Midbrain (tissue), 1 donor: ENCODE measurements at regions not wholly inside any gene's neighbourhood (a gene's known extent, or its start where the extent isn't known, plus 50 kb on each side); places are given as distances from the start of the nearest gene placed in this dataset.

Source experiments
- DNase-seq: peaks from one replicate; lab custom pipeline; 2025; lab: John Stamatoyannopoulos, UW

DNA sequence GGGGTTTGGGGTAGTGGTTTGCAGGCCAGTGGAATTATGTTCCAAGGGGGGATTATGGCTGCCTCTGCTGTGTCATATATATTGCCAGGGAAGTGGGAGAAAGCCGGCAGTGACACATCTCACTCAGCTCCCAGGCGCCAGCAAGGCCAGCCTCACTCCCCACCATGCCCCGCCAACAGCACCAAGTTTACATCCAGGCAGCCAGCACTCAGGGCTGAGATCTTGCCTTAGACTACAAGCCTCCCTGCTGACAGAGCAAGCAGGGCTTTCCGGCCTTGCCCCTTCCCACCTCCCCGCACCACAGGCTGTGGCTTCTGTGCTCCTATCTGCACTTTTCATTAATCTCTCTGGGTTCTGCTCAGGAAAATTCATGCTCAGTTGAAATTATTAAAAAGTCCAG, 385.1 kb downstream of the MZT1 start:
- no peak for DNase-seq

DNA sequence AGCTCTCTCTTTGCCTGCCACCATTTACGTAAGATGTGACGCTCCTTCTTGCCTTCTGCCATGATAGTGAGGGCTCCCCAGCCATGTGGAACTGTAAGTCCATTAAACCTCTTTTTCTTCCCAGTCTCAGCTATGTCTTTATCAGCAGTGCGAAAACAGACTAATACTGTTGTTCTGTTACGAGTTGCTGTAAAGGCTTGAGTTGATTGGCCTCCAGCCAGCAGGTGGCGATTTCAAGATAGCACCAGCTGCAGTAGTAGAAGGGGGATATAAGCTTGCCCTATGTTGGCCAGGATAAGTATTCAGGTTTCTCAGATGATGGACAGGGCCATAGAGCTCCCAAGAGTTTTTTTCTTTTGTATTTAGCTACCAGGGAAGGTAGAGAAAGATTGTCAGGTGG, 385.5 kb downstream of the MZT1 start:
- DNase-seq = no peak

DNA sequence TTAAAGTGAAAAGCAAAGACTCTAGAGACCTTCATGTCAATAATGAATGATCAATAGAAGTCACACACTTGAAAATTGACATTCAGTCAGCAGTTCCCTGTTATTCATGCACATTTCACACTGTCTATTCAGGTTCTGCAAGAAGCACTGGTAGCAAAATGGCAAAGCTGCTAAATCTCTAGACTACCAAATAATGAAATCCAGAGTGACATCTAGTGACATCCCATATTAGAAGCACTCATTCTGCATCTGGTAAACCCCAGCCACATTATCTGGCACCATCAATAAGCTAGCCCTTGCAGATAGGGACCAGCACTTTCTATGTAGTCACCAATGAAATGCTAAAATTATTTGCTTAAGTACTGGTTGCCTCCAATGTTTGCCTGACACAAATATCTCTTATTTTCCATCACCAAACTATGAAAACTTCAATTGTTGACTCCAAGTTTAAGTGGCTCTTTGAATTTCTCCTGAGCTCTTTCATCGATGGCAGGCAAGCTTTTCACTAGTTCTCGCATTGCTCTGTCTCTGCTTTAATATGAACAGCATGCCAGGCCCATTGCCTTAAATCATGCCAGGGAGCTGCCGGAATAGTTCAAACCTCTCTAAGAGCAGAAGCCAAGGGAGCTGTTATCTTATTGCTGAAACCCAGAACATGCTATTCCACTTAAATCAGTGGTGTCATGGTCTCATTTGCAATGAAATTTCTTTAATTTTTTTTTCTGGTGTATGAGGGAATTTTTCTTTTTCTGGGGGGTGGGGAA, 409.9 kb downstream of the MZT1 start:
- DNase-seq = peak; percentile 28

DNA sequence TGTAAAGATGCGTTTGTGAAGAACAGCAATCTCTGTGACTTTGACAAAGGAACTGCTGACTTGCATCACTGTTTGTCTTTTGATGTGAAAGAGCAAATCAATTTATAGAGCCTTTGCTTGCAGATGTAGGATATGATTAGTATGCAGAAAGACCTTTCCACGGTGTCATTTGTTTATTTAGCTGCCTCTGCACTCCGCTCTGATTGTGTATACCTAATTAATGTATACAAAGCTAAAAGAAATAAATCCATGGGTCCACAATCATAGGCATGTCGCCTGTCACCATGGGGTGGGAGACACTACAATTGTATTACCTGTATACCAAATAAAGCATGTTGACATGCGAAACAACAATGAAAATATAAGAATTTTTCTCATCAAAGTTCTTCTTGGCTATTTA, 410.7 kb downstream of the MZT1 start:
- DNase-seq = no peak

DNA sequence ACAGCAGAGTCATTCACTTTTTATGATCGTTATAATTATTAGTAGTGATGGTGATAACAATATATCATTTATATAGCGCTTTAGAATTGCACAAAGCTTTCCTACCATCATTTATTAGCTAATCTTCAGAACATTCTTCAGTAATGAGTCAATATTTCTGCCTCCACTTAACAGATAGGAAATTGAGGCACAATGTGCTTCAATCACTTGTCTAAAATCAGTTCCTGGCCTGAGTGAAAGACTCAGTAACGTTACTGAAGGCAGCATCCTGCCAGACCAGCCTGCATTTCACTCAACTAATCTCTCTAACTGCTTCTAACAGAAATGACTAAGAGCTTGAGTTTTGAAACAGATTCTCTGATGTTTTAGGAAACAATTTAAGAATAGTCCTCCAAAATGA, 412.1 kb downstream of the MZT1 start:
- no peak for DNase-seq

DNA sequence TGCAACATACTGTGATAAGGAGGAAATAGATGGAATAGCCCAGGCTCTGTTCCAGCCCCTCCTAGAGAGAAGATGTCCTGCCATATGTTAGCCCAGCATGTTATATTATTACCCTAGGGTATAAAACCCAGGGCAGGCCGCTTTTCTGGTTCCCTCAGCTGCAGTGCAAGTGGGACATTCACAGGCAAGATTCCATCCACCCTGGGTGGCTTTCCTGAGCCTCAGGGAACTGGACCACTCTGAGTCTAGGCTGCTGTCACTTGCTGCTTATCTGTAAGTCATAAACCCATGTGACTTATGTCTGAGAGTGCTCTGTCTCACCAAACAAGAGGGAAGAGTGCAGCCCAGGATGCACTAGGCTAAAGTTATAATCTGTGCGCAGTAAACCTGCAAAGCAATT, 413.2 kb downstream of the MZT1 start:
- no peak for DNase-seq

DNA sequence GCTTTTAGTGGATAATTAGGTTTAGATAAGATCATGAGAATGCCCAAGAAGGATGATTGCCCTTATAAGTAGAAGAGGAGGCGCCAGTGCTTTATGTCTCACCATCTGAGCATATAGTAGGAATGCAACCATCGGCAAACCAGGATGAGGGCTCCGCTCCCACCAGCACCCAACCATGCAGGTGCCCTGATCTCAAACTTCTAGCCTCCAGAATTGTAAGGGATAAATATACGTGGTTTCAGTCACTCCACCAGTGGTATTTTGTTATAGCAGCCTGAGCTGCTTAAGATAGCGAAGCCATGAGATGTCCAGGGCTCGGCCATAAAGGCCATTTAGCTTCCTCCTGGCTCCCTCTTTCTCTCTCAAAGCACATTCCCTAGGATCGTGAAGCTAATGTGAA, 413.9 kb downstream of the MZT1 start:
- DNase-seq = no peak

DNA sequence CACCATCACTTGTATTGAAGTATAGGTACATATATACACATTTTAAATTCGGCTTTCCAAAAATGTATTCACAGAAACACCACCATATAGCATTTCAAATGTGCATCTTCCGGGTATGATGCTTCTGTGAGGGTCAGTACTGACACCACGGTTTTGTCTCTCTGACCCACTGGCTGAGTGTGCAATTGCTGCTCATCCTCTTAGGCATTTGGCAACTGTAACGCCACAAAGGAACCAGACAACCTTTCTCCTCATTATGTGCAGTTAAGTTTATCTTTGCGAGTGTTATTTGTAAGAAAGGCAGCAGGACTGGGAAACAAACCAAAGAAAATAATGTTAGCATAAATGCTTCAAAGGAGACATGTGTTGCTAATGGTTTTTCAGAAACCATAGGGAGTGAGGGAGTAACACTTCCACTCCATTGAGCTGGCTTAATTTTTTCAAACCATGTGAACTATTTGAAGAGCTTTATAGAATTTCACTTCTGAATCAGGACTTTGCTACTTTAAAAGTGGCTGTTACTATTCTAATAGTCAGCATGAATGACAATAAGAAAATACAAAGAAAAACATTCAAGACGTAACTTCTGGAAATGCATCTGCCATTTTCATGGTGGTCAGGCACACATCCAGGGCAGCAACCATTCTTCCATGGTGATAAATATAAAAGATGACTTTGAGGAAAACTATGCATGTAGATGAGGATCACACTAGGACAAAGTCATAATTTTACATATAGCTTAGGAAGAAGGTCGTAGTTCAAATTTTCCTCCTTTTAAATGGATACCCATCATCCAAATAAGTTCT, 423.3 kb downstream of the MZT1 start:
- no peak for DNase-seq

DNA sequence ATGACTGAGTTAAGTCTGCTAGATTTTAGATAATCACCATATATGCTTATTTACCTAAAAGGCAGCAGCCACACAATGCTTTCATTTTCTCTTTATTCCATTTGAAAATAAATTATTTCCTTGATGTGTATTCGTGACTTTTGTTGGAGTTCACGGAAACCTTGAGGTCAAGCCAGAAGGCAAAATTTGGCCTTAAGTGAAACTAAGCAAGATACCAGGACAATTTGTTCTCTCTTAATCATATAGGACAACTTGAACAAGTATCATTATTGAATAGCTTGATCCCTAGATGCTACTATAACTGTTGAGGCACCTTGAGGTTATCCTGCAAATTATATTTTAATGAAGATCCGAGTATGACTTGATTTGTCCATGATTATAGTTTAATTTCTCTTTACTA, 429.2 kb upstream of the DACH1 start:
- DNase-seq = no peak

DNA sequence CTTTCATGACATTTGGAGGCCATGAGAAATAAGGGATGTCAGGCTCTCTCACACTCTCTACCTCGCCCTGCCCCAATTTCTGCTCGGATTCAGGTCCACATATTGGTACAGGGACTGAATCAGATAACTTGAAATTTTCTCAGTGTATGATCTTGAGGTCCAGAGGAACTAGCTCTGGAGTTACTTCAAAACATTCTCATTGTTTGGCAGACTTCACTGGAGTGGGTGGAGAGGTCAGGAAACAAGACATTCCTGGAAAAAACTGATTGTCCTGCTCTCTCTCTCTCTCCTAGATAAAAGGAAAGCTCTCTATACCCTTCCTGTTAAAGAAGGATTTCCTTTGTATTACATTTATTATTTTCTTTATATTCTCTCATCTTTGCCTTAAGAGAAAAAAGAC, 428.1 kb upstream of the DACH1 start:
- DNase-seq = no peak

DNA sequence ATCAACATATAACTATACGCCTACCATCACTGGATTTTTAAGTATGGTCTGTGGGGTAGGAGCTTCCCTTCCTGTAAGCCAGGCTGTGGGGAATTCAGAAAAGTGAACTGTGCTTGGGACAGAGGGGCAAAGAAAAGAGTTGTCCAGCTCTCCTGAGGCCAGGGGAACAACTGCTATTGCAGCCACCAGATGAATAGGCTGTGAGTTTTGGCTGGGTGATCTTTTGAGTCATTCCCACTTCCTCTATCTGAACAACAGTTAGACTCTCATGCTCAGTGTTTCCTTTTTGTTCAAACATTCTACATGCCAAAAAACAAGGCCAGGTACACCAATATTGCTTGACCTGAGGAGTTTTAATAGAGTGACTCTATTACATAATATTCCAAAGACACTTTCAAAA, 426.2 kb upstream of the DACH1 start:
- no peak for DNase-seq

DNA sequence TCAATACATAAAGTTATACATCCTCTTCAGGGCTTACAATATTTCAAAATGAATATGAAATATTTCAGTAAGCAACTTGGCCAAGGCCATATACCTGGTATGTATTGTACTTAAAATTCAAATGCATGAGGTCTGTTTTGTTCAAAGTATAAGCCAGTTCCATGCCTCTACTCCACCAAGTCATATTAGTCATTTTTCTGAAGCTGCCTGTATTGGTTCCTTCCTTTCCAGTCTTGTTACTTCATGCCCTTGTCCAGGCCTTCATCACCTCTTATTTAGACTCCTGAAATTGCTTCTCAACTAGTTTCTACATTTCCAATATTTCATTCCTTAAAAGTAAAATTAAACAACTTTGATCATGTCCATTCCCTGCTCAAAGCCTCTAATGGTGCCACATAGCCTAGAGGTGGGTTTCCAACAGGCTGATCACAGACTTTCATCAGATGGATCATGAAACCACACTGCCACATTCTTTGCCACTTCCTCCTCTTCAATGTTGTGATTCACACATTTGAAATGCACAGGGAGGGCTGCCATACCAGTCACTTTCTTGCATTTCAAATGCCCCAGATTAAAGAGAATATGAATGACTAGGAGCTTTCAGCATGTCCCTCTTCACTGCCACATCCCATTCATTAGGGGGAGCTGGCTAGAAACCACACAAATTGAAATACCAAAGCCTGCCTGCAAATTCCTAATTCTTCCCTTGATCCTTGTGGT, 424.1 kb upstream of the DACH1 start:
- no peak for DNase-seq

DNA sequence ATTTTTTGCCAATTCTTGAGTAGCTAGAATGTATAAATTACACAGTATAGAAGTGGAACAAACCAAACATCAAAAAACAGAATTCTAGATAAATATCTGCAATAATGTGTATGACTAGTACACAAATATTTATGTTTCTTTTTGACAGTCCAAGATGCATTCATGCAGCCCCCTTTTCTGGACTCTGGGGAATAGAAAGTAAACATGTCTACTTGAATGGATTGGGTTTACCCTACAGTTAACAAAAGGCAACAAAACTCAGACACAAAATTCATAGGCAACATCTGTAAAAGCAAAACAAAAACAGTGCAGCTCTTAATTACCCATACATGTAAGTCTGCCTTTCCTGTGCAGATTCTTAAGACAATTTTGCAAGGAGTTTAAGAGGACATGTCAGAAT, 419.4 kb upstream of the DACH1 start:
- no peak for DNase-seq

DNA sequence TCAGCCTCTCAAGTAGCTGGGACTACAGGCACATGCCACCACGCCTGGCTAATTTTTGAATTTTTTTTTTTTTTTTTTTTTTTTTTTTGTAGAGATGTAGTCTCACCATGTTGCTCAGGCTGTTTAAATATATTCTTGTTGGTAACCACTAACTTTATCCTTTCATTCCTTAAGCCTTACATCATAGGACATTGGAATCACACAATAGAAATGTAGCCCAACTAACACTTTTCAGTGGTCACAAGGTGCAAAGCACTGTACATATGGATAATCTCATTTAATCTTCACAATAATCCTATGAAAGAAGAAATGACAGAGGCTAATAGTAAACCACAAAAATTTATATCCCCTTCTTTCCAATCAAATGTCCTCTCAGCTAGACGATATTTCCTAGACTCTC, 417.8 kb upstream of the DACH1 start:
- DNase-seq = no peak

DNA sequence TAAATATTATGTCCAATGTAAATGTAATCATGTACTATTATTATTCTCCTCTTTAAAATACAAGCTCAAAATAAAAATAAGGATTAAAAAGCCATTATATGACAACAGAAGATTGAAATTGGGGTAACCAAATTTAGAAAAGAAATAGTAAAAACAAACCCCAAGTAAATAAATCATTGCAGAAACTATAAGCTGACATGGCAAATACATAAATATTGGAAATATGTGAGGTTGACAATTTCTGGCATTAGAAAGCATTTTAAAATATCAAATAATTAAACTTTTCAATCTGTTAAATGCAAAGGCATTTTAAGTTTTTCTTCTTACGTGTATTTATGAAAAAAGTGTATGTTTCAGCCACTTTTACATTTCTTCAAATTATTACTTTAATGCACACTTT, 394.7 kb upstream of the DACH1 start:
- no peak for DNase-seq

DNA sequence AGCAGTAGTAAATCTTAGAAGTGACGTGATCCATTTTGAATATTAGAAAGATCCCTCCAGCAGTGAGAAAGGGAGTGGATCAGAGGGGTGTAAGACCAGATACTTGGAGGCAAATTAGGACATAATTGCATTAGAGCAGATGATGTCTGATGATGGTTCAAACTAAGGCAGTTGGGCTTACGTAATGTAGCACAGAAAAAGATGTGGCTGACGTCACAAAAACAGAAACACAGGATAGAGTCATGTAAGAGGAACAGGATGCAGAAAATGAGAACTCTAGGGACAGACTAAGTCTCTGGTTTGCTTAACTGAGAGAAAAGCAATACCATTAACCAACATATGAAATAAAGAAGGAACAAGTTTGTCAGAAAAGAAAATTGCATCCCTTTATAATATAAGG, 392.5 kb upstream of the DACH1 start:
- no peak for DNase-seq

DNA sequence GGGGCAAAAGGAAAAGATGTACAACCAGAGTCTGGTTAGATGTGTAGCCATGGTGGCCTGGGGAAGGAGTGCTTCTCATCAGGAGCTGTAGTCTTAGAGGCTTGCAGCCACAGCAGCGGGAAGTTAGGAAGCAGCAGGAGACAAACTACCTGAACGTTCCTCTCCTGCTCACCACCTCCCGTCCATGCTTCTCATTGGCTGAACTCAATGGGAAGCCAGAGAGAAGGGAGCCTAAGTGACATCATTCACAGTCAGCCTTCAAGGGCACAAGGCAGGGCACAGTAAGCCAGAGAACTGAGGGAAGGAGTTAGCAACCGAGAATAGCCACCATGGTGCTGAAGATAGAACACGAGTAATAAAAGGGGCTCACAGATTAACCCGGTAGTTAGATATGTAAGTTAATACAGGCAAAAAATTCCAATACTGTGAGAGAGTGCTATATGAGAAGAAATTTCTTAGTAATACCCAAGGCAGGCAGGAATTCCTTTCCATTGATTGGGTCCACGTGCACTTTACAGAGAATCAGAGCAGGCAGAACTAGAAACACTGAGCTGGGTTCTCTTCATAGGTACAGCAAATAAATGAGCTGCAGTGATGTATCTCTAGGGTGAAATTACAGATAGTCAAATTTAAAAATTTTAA, 391.5 kb upstream of the DACH1 start:
- no peak for DNase-seq

DNA sequence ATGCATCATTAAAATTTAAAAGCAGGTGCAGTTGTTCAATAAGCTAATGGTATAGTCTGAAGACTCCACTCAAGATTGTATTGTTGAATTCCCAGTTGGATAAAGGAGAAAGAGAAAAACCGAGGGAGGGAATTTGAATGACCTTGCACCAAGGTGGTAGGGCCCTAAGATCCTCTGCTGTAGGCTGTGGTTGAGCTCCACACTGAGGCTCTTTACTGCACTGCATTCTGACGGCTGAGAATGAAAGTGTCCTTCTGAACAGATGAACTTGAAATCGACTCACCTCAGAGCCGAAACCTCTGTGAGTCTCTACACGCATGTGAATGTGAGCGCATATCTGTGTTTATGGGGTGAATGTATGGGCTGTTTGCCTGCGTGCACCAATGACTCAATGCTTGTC, 388.9 kb upstream of the DACH1 start:
- peak; percentile 19 for DNase-seq

DNA sequence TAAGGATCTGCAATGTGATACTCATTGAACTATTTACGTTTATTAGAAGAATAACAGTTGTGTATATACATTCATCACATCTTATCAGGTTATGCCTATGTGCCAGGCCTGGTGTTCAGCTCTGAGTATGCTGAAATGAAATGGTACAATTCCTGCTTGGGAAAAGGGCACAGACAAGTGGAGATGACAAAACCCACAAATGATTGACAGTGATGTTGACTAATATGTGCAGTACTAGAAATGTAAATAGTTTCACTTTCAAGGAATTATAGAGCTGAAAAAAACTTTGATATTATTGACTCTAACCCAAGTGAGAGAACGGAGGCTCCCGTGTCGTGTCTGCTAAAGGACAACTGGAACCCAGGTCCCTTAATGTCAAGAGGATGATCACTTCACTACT, 386.8 kb upstream of the DACH1 start:
- DNase-seq = no peak

DNA sequence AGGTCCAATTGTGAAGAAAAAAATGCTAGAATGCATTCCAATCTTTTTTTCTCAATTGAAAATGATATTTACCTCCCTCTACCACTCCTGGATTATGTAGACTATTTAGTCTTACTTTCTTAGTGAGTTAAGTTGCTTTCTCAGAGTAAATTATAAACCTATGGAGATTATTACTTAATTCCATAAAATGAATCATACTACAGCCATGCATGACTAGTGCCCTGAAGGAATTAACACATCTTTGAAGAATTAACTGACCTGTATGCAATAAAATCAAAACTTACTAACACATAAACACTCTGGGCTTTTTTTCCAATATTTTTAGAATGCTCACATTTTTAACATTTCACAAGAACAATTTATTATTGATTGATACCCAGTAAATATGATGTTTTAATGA, 379.4 kb upstream of the DACH1 start:
- DNase-seq = no peak

DNA sequence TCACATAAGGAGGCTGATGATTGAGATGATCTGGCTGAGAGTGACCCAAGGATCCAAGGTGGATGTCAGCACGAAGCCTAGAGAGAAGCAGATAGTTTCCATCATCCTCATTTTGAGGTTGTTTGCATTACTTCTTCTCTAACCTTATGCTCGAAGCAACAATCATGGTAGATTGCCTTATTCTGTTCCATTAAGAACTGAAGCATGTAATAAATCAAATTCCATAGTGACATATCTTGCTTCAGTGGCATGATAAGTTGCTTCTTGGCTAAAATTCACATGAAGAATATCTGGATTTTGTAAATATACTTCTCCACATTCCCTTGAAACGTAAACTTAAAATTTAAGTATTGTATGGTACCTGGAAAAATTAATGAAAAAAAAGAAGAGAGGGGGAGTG, 377.8 kb upstream of the DACH1 start:
- no peak for DNase-seq

DNA sequence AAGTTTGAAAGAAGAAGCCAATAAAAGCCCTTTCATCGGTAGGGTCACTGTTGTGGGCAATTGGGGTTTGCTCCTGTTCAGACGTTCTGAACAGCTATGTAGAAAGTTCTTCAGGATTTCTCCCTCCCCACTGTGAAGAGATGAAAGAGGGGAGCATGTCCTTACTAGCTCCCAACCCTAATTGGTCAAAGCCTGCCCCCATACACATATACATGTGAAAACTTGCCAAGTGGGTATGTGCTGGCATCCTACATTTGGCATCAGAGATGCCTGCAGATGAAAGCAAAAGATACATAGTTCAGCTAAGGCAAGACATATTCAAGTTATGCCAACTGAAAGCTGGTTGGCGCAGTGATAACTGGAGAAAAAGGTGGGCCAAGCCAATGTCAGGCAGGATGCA, 363.1 kb upstream of the DACH1 start:
- DNase-seq = no peak

DNA sequence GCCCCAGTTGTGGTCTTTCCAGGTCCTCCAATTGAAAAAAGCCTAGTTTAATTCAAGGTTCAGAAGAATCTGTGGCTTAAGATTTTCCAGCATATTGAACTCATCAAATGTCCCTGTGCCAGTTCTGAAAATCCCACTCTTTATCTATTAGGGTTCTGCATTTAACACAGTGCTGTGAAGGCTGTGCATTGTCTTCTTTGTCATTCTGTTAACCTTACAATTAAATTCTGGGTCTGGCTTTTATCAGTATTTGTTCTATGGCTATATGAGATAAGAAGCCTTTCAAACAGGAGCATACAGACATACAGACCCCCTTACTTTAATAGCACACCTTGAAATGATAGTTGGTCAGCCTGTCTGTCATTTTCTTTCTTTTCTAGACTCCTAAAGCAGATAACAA, 362.1 kb upstream of the DACH1 start:
- no peak for DNase-seq
